ENCODE measurements at regions not wholly inside any gene's neighbourhood (a gene's known extent, or its start where the extent isn't known, plus 50 kb on each side); places are given as distances from the start of the nearest gene placed in this dataset.

GRCh38 chr4:178414881-178415446 lies 972.7 kb upstream of the AGA start:
- no peak for DNase-seq

- DNase-seq: no peak
Observed at GRCh38 chr4:178415925-178416324, 973.7 kb upstream of the AGA start.

- DNase-seq: no peak
Observed at GRCh38 chr4:178423366-178423765, 981.1 kb upstream of the AGA start.

- no peak for DNase-seq
Observed at GRCh38 chr4:178426871-178427270, 984.6 kb upstream of the AGA start.

GRCh38 chr4:178427663-178428062 lies 985.4 kb upstream of the AGA start:
- DNase-seq: no peak

GRCh38 chr4:178448372-178449035 lies 1006.3 kb upstream of the AGA start:
- no peak for DNase-seq

GRCh38 chr4:178450614-178451013 lies 1008.4 kb upstream of the AGA start:
- DNase-seq: no peak

GRCh38 chr4:178453057-178453456 lies 1010.8 kb upstream of the AGA start:
- no peak for DNase-seq

- DNase-seq: no peak
Observed at GRCh38 chr4:178457286-178457685, 1015.0 kb upstream of the AGA start.

GRCh38 chr4:178462710-178463109 lies 1020.5 kb upstream of the AGA start:
- DNase-seq: no peak

GRCh38 chr4:178463747-178464146 lies 1021.5 kb upstream of the AGA start:
- no peak for DNase-seq

GRCh38 chr4:178470996-178471784 lies 1029.0 kb upstream of the AGA start:
- DNase-seq: no peak

- no peak for DNase-seq
Observed at GRCh38 chr4:178471994-178472393, 1029.8 kb upstream of the AGA start.

GRCh38 chr4:178480105-178480504 lies 1037.9 kb upstream of the AGA start:
- no peak for DNase-seq

GRCh38 chr4:178480881-178481280 lies 1038.6 kb upstream of the AGA start:
- DNase-seq: no peak

- no peak for DNase-seq
Observed at GRCh38 chr4:178481564-178481963, 1039.3 kb upstream of the AGA start.

- no peak for DNase-seq
Observed at GRCh38 chr4:178523038-178523437, 1080.8 kb upstream of the AGA start.

- DNase-seq: no peak
Observed at GRCh38 chr4:178535939-178536579, 1093.8 kb upstream of the AGA start.

GRCh38 chr4:178553201-178553600 lies 1111.0 kb upstream of the AGA start:
- no peak for DNase-seq

GRCh38 chr4:178554352-178554751 lies 1112.1 kb upstream of the AGA start:
- no peak for DNase-seq

GRCh38 chr4:178556796-178557195 lies 1114.6 kb upstream of the AGA start:
- DNase-seq: no peak

- DNase-seq: peak; percentile 5
Observed at GRCh38 chr4:178577933-178578332, 1135.7 kb upstream of the AGA start.

All from left kidney (tissue), 1 donor.